H1 (cell line): ENCODE measurements at regions not wholly inside any gene's neighbourhood (a gene's known extent, or its start where the extent isn't known, plus 50 kb on each side); places are given as distances from the start of the nearest gene placed in this dataset.

ENCODE experiments used
- HDAC2 ChIP-seq, 2 experiments: fragments of 300-600 bp in 1 of 2; sonication (generic) in 1 of 2; IDR thresholded peaks; 2 replicates each; pipeline ENCODE4 v1.6.1; 2011 to 2012; ENCODE audit warnings: low read depth in 2 of 2, low read length in 2 of 2, mild to moderate bottlenecking in 2 of 2, moderate library complexity in 2 of 2, borderline replicate concordance in 1 of 2, inconsistent platforms in 1 of 2
- KDM4A ChIP-seq: IDR thresholded peaks from one replicate; pipeline ENCODE4 v1.7.1; 2012; ENCODE audit warnings: low read depth, mild to moderate bottlenecking, moderate library complexity, low read length, inconsistent platforms; ENCODE audit not compliant: severe bottlenecking
- PHF8 ChIP-seq: fragments of 200-600 bp; sonication (generic); conservative IDR thresholded peaks from 2 replicates; pipeline ENCODE4 v1.7.1; 2012; ENCODE audit warnings: low read depth, mild to moderate bottlenecking, inconsistent platforms, low read length, moderate library complexity
- TF ChIP-seq, protein P1 (sequence below), 3 experiments: IDR thresholded peaks; 1 replicate in 2 of 3; 2 replicates in 1 of 3; pipeline versions ENCODE4 v1.5.1 to v1.6.1; 2011; ENCODE audit warnings: low read length in 3 of 3, mild to moderate bottlenecking in 3 of 3, inconsistent platforms in 2 of 3, low read depth in 1 of 3, moderate library complexity in 1 of 3; ENCODE audit not compliant: insufficient read depth in 1 of 3; ENCODE audit errors: control extremely low read depth in 1 of 3
- TF ChIP-seq, protein P2 (sequence below): IDR thresholded peaks from 2 replicates; pipeline ENCODE4 v1.6.1; 2011; ENCODE audit warnings: low read depth, mild to moderate bottlenecking, low read length; ENCODE audit not compliant: insufficient read depth
- TF ChIP-seq, protein P3 (sequence below): fragments of 300-600 bp; sonication (generic); IDR thresholded peaks from 2 replicates; pipeline ENCODE4 v1.7.1; 2012; ENCODE audit warnings: low read length, moderate library complexity, mild to moderate bottlenecking, inconsistent platforms; ENCODE audit not compliant: insufficient replicate concordance

DNA sequence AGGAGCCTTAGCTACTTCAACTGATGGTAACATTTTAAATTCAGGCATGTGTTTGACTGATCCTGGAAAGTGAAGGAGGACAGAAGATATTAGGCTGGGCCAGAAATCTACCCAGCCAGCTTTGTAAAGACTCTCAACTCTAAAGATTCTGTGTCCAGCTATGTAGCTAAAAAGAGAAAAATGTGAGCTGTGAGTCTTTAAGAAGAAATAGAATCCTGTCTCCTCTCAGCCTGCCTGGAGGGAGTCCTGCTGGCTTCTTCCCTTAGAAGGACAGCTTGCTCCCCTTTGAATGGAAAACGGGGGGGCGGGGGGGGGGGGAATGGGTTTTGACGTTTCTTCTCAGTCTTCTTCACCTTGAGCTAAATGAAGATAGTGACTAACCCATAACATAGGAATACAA, 54.3 kb upstream of the INTU start (continued):
- TF ChIP-seq, protein P1, sequence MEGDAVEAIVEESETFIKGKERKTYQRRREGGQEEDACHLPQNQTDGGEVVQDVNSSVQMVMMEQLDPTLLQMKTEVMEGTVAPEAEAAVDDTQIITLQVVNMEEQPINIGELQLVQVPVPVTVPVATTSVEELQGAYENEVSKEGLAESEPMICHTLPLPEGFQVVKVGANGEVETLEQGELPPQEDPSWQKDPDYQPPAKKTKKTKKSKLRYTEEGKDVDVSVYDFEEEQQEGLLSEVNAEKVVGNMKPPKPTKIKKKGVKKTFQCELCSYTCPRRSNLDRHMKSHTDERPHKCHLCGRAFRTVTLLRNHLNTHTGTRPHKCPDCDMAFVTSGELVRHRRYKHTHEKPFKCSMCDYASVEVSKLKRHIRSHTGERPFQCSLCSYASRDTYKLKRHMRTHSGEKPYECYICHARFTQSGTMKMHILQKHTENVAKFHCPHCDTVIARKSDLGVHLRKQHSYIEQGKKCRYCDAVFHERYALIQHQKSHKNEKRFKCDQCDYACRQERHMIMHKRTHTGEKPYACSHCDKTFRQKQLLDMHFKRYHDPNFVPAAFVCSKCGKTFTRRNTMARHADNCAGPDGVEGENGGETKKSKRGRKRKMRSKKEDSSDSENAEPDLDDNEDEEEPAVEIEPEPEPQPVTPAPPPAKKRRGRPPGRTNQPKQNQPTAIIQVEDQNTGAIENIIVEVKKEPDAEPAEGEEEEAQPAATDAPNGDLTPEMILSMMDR (IDR thresholded peaks at IDR 0.05; ENCODE audit: control extremely low read depth in 1 of 3, insufficient read depth in 1 of 3, low read depth in 1 of 3, low read length in 3 of 3) = no peak
- TF ChIP-seq, protein P2, sequence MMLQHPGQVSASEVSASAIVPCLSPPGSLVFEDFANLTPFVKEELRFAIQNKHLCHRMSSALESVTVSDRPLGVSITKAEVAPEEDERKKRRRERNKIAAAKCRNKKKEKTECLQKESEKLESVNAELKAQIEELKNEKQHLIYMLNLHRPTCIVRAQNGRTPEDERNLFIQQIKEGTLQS = no peak
- no peak for TF ChIP-seq KDM4A
- no peak for TF ChIP-seq HDAC2 (IDR thresholded peaks at IDR 0.05; ENCODE audit: borderline replicate concordance in 1 of 2, low read depth in 2 of 2, low read length in 2 of 2)
- TF ChIP-seq, protein P3, sequence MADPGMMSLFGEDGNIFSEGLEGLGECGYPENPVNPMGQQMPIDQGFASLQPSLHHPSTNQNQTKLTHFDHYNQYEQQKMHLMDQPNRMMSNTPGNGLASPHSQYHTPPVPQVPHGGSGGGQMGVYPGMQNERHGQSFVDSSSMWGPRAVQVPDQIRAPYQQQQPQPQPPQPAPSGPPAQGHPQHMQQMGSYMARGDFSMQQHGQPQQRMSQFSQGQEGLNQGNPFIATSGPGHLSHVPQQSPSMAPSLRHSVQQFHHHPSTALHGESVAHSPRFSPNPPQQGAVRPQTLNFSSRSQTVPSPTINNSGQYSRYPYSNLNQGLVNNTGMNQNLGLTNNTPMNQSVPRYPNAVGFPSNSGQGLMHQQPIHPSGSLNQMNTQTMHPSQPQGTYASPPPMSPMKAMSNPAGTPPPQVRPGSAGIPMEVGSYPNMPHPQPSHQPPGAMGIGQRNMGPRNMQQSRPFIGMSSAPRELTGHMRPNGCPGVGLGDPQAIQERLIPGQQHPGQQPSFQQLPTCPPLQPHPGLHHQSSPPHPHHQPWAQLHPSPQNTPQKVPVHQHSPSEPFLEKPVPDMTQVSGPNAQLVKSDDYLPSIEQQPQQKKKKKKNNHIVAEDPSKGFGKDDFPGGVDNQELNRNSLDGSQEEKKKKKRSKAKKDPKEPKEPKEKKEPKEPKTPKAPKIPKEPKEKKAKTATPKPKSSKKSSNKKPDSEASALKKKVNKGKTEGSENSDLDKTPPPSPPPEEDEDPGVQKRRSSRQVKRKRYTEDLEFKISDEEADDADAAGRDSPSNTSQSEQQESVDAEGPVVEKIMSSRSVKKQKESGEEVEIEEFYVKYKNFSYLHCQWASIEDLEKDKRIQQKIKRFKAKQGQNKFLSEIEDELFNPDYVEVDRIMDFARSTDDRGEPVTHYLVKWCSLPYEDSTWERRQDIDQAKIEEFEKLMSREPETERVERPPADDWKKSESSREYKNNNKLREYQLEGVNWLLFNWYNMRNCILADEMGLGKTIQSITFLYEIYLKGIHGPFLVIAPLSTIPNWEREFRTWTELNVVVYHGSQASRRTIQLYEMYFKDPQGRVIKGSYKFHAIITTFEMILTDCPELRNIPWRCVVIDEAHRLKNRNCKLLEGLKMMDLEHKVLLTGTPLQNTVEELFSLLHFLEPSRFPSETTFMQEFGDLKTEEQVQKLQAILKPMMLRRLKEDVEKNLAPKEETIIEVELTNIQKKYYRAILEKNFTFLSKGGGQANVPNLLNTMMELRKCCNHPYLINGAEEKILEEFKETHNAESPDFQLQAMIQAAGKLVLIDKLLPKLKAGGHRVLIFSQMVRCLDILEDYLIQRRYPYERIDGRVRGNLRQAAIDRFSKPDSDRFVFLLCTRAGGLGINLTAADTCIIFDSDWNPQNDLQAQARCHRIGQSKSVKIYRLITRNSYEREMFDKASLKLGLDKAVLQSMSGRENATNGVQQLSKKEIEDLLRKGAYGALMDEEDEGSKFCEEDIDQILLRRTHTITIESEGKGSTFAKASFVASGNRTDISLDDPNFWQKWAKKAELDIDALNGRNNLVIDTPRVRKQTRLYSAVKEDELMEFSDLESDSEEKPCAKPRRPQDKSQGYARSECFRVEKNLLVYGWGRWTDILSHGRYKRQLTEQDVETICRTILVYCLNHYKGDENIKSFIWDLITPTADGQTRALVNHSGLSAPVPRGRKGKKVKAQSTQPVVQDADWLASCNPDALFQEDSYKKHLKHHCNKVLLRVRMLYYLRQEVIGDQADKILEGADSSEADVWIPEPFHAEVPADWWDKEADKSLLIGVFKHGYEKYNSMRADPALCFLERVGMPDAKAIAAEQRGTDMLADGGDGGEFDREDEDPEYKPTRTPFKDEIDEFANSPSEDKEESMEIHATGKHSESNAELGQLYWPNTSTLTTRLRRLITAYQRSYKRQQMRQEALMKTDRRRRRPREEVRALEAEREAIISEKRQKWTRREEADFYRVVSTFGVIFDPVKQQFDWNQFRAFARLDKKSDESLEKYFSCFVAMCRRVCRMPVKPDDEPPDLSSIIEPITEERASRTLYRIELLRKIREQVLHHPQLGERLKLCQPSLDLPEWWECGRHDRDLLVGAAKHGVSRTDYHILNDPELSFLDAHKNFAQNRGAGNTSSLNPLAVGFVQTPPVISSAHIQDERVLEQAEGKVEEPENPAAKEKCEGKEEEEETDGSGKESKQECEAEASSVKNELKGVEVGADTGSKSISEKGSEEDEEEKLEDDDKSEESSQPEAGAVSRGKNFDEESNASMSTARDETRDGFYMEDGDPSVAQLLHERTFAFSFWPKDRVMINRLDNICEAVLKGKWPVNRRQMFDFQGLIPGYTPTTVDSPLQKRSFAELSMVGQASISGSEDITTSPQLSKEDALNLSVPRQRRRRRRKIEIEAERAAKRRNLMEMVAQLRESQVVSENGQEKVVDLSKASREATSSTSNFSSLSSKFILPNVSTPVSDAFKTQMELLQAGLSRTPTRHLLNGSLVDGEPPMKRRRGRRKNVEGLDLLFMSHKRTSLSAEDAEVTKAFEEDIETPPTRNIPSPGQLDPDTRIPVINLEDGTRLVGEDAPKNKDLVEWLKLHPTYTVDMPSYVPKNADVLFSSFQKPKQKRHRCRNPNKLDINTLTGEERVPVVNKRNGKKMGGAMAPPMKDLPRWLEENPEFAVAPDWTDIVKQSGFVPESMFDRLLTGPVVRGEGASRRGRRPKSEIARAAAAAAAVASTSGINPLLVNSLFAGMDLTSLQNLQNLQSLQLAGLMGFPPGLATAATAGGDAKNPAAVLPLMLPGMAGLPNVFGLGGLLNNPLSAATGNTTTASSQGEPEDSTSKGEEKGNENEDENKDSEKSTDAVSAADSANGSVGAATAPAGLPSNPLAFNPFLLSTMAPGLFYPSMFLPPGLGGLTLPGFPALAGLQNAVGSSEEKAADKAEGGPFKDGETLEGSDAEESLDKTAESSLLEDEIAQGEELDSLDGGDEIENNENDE = no peak
- TF ChIP-seq PHF8 = no peak
